GM12874 (cell line): ENCODE measurements at regions not wholly inside any gene's neighbourhood (a gene's known extent, or its start where the extent isn't known, plus 50 kb on each side); places are given as distances from the start of the nearest gene placed in this dataset.

ENCODE experiments used
- CTCF ChIP-seq: IDR thresholded peaks from 2 replicates; pipeline ENCODE4 v1.5.1; 2011; ENCODE audit warnings: low read depth, mild to moderate bottlenecking, control low read depth, low read length, moderate library complexity; ENCODE audit not compliant: insufficient read depth

GRCh38 chr6:76418560-76419223 lies 346.2 kb upstream of the IMPG1 start:
- TF ChIP-seq CTCF, result no peak

DNA sequence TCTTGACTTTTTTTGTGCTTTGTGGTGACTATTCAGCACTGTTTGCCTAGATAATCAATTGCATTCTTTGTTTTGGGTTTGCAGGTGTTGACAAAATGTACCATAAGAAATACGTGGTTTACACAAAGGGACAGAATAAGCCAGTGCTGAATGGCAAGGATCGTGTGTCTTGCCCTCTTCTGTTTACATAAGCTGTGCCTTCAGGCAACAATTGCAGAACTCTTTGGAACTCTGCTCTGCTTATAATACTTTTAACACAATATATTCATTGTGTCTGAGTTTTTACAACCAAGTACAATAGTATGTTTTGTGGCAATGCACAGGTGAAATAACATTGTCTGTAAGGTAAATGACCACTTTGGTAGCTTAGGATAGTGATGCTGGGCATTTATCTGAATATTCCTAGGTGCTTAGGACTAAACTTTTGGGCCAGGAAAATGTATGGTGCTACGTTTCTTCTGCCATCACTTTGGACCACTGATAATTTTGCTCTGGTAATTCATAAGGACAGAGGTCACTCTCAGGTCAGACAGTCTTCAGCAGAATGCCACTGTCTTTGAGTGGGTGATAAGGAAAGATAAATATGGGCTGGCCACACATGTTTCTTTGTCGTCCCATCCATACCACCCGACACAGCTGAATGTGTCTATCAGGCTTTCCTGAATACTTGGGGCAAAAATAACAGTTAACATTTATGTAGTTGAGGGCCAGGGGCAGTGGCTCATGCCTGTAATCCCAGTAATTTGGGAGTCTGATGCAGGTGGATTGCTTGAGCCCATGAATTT lies 344.6 kb upstream of the IMPG1 start:
- TF ChIP-seq CTCF, result no peak

GRCh38 chr6:76403064-76403463 lies 330.6 kb upstream of the IMPG1 start:
- TF ChIP-seq CTCF, result no peak

DNA sequence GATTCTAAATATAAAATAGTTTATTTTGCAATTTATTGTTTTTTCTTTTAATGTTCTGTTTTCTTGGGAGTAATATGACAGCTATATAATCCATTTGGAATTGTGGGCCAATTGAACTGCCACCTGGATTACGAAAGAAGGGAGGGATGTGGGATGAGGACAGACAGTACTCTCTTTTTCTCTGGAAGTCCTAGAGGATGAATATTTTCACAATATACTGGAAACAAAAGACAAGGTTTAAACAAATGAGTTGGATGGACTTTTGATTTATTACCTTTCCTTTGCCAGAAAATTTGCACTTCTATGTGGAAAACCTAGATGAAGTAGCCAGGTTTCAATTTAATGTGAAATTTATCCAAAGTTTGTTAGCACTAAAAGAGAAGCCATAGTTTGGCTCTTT lies 325.5 kb upstream of the IMPG1 start:
- TF ChIP-seq CTCF, result no peak

DNA sequence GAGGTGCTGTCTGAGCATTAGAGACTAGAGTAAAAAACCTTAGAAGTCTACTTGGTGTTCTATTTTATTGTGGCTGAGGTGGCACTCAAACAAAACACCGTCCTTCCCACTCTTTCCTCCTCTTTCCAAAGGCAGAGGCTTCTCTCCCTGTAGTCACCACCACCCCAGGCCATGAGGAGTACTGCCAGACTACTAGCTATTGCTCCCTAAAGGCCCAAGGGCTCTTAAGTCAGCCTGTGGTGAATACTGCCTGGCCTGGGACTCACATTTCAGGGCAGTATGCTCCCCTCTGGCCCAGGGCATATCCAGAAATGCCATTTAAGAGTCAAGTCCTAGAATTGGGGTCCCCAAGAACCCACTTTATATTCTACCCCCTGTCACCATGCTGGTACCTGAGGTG lies 309.7 kb upstream of the IMPG1 start:
- no peak for TF ChIP-seq CTCF

GRCh38 chr6:76381612-76382011 lies 309.1 kb upstream of the IMPG1 start:
- TF ChIP-seq CTCF, result no peak

- TF ChIP-seq CTCF, result peak; percentile 34; the same call in 1 of the 2 replicates
Observed at GRCh38 chr6:76351275-76351674, 278.8 kb upstream of the IMPG1 start.
